IMR-90 (cell line): ENCODE measurements at regions not wholly inside any gene's neighbourhood (a gene's known extent, or its start where the extent isn't known, plus 50 kb on each side); places are given as distances from the start of the nearest gene placed in this dataset.

Experiments
- CTCF ChIP-seq: conservative IDR thresholded peaks from 2 replicates; pipeline ENCODE4 v1.5.1; 2012; ENCODE audit warnings: mild to moderate bottlenecking, low read depth, low read length, improper control_type of control experiment
- MXI1 ChIP-seq: IDR thresholded peaks from 2 replicates; pipeline ENCODE4 v1.6.1; 2012; ENCODE audit warnings: low read depth, mild to moderate bottlenecking, low read length, moderate library complexity, borderline replicate concordance
- NFE2L2 ChIP-seq: fragments of 150-350 bp; IDR thresholded peaks from 2 replicates; pipeline ENCODE4 v1.6.1; 2016; ENCODE audit warnings: low read depth, mild to moderate bottlenecking, low read length
- POLR2A ChIP-seq: IDR thresholded peaks from 2 replicates; pipeline ENCODE4 v1.6.1; 2012; ENCODE audit warnings: mild to moderate bottlenecking, low read depth, low read length
- SMC3 ChIP-seq: fragments of 150-350 bp; IDR thresholded peaks from 2 replicates; pipeline ENCODE4 v1.6.1; 2016; ENCODE audit warnings: low read depth, mild to moderate bottlenecking, antibody characterized with exemption, low read length, moderate library complexity

GRCh38 chr17:14942526-14943190, 322.5 kb downstream of the PMP22 start:
- TF ChIP-seq MXI1, result no peak
- no peak for TF ChIP-seq POLR2A
- no peak for TF ChIP-seq CTCF
- no peak for TF ChIP-seq SMC3
- TF ChIP-seq NFE2L2, result no peak
